GM12878 (cell line): ENCODE measurements at regions not wholly inside any gene's neighbourhood (a gene's known extent, or its start where the extent isn't known, plus 50 kb on each side); places are given as distances from the start of the nearest gene placed in this dataset.

ENCODE experiments used
- ATAC-seq: fragments of 200-7000 bp; cut with Tn5 transposase; 3 replicates; pipeline ENCODE4 v1.9.1; 2020; ENCODE audit warnings: mild to moderate bottlenecking, moderate library complexity
- BruUV-seq: library from RNA; stranded (reverse); fragments of 400-500 nt; replicated peaks from 2 replicates; lab custom pipeline; 2021; lab: Mats Ljungman, UMichigan
- CTCF ChIA-PET: fragments of 300-600 bp; sonication (Branson Sonifier 250); formaldehyde crosslinking; extraction: SDS; loops from one replicate; lab custom pipeline; 2021; ENCODE audit warnings: inconsistent platforms; lab: Yijun Ruan, JAX
- POLR2A ChIA-PET: fragments of 350-600 bp; formaldehyde crosslinking; extraction: SDS; loops from one replicate; lab custom pipeline; 2021; ENCODE audit warnings: inconsistent platforms; lab: Charles Lee
- RAD21 ChIA-PET: fragments of 300-600 bp; sonication (Branson Sonifier 250); formaldehyde crosslinking; loops from one replicate; lab custom pipeline; 2023; ENCODE audit warnings: antibody characterized with exemption; ENCODE audit not compliant: unreplicated experiment; lab: Charles Lee
- SMC1A ChIA-PET: fragments of 300-600 bp; sonication (Branson Sonifier 250); formaldehyde crosslinking; loops from one replicate; lab custom pipeline; 2023; ENCODE audit not compliant: unreplicated experiment, uncharacterized antibody; lab: Charles Lee
- DNase-seq: peaks from one replicate; pipeline ENCODE4 v3.0.0-alpha.2; 2011; ENCODE audit warnings: low read depth, low spot score
- FAIRE-seq: peaks from 3 replicates; lab custom pipeline; 2011; peaks lifted over from hg19 to GRCh38; lab: Jason Lieb, UNC
- H2AFZ ChIP-seq: 2 replicates; pipeline ENCODE4 v1.6.0; 2011; ENCODE audit warnings: low read depth, low read length, control low read depth; ENCODE audit not compliant: control insufficient read depth
- H3K27ac ChIP-seq: 2 replicates; pipeline ENCODE4 v1.5.1; 2011; ENCODE audit warnings: control low read depth; ENCODE audit not compliant: control insufficient read depth, insufficient read depth
- H3K27me3 ChIP-seq, 2 experiments: replicated peaks in 1 of 2; 2 replicates each; pipeline versions ENCODE4 v1.6.0 to v1.6.1; 2011; ENCODE audit warnings: low read length in 1 of 2; ENCODE audit not compliant: control insufficient read depth in 2 of 2, insufficient read depth in 2 of 2
- H3K36me3 ChIP-seq, 2 experiments: 2 replicates each; pipeline ENCODE4 v1.5.1; 2011; ENCODE audit warnings: low read length in 1 of 2; ENCODE audit not compliant: control insufficient read depth in 2 of 2, insufficient read depth in 2 of 2
- H3K4me1 ChIP-seq: 2 replicates; pipeline ENCODE4 v1.6.1; 2011; ENCODE audit warnings: mild to moderate bottlenecking, low read length, moderate library complexity, mixed read lengths; ENCODE audit not compliant: control insufficient read depth, insufficient read depth
- H3K4me2 ChIP-seq: 2 replicates; pipeline ENCODE4 v1.6.0; 2011; ENCODE audit warnings: control low read depth; ENCODE audit not compliant: control insufficient read depth, insufficient read depth
- H3K4me3 ChIP-seq: fragments of 200-600 bp; sonication (generic); 2 replicates; pipeline ENCODE4 v1.5.1; 2016
- H3K79me2 ChIP-seq: 2 replicates; pipeline ENCODE4 v1.6.0; 2011; ENCODE audit warnings: low read length; ENCODE audit not compliant: control insufficient read depth, insufficient read depth
- H3K9ac ChIP-seq: 2 replicates; pipeline ENCODE4 v1.8.0; 2011; ENCODE audit warnings: low read length, control low read depth, mixed read lengths; ENCODE audit not compliant: control insufficient read depth, insufficient read depth
- H3K9me3 ChIP-seq: replicated peaks from 3 replicates; pipeline ENCODE4 v1.5.1; 2011; ENCODE audit warnings: mild to moderate bottlenecking, low read length; ENCODE audit not compliant: control insufficient read depth, insufficient read depth
- H4K20me1 ChIP-seq: 2 replicates; pipeline ENCODE4 v1.6.0; 2011; ENCODE audit not compliant: control insufficient read depth, insufficient read depth
- FOS ChIP-seq: IDR thresholded peaks from 3 replicates; pipeline ENCODE4 v1.6.1; 2011; ENCODE audit warnings: borderline replicate concordance; ENCODE audit not compliant: insufficient read length; ENCODE audit errors: extremely low read depth
- KLF5 ChIP-seq: fragments of 450-650 bp; IDR thresholded peaks from 2 replicates; pipeline ENCODE4 v1.6.1; 2014; ENCODE audit warnings: mild to moderate bottlenecking; ENCODE audit not compliant: partially characterized antibody
- NR2F1 ChIP-seq: fragments of 450-650 bp; conservative IDR thresholded peaks from 2 replicates; pipeline ENCODE4 v1.6.1; 2017; ENCODE audit warnings: mild to moderate bottlenecking
- PAX5 ChIP-seq: IDR thresholded peaks from 2 replicates; pipeline ENCODE4 v1.6.1; 2011; ENCODE audit warnings: low read depth, low read length, borderline replicate concordance
- PAX8 ChIP-seq: fragments of 450-650 bp; IDR thresholded peaks from 2 replicates; pipeline ENCODE4 v1.6.1; 2017; ENCODE audit warnings: mild to moderate bottlenecking, moderate library complexity
- RUNX3 ChIP-seq: IDR thresholded peaks from 2 replicates; pipeline ENCODE4 v1.6.1; 2012; ENCODE audit warnings: low read length, inconsistent platforms
- TARDBP ChIP-seq: IDR thresholded peaks from 2 replicates; pipeline ENCODE4 v1.6.1; 2016; ENCODE audit warnings: borderline replicate concordance
- ZNF217 ChIP-seq: fragments of 450-650 bp; IDR thresholded peaks from 2 replicates; pipeline ENCODE4 v1.6.1; 2017; ENCODE audit warnings: antibody characterized with exemption, mild to moderate bottlenecking
- WGBS: methylation state at CpG from one replicate; pipeline ENCODE4 v1.1.6; 2016; ENCODE audit warnings: low lambda C conversion rate; ENCODE audit not compliant: insufficient replicate concordance, insufficient coverage; ENCODE audit errors: missing lambda C conversion rate; 5-methylcytosine and 5-hydroxymethylcytosine counted together
- in situ Hi-C: fragments of 300-500 bp; cut with MboI; formaldehyde crosslinking; loops from 9 replicates; pipeline ENCODE4 v1.14.3; 2018; ENCODE audit warnings: mixed read lengths
- intact Hi-C: fragments of 100-400 bp; cut with micrococcal nuclease; formaldehyde crosslinking; loops from one replicate; pipeline ENCODE4 v1.14.2; 2022; ENCODE audit not compliant: unreplicated experiment
- TF ChIP-seq, protein P1 (sequence below): IDR thresholded peaks from 2 replicates; pipeline ENCODE4 v1.6.1; 2011; ENCODE audit warnings: mild to moderate bottlenecking, low read depth, low read length, moderate library complexity; ENCODE audit not compliant: insufficient replicate concordance

DNA sequence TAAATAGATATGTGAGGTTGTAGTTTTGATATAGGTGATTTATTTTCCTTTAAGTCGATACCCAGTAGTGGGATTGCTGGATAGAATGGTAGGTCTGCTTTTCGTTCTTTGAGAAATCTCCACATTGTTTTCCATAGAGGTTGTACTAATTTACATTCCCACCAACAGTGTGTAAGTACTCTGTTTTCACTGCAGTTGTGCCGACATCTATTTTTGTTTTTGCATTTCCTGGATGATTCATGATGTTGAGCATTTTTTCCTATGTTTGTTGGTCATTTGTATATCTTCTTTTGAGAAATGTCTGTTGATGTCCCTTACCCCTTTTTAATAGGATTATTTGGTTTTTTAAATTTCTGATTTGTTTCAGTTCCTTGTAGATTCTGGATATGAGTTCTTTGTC is 120.7 kb downstream of the NAA11 start:
- Histone ChIP-seq H3K36me3 (no peaks in the 10 kb centered on the region), H3K27me3 (no peaks in the 10 kb centered on the region), H3K4me2 (no peak overlapping the region), H4K20me1 (no peaks in the 10 kb centered on the region), H3K79me2 (no peaks in the 10 kb centered on the region), H3K27ac (no peak overlapping the region), H3K4me3 (no peak overlapping the region), H3K4me1 (no peaks in the 10 kb centered on the region), H3K9ac (no peak overlapping the region), H2AFZ (no peak overlapping the region), H3K9me3 (no peaks in the 10 kb centered on the region)
- ChIA-PET POLR2A (no interaction called here), RAD21 (interaction anchor here (0.6 kb wide), 1 partner anchor 29 kb away, joined by 3 read pairs; no protein-coding TSS in a partner anchor), CTCF (no interaction called here), SMC1A (no interaction called here)
- no TSS peak for BruUV-seq
- FAIRE-seq = no peak
- in situ Hi-C loops (no loop called here), intact Hi-C loops (no loop called here)
- no peak for DNase-seq
- no peak for TF ChIP-seq NR2F1
- TF ChIP-seq, protein P1, sequence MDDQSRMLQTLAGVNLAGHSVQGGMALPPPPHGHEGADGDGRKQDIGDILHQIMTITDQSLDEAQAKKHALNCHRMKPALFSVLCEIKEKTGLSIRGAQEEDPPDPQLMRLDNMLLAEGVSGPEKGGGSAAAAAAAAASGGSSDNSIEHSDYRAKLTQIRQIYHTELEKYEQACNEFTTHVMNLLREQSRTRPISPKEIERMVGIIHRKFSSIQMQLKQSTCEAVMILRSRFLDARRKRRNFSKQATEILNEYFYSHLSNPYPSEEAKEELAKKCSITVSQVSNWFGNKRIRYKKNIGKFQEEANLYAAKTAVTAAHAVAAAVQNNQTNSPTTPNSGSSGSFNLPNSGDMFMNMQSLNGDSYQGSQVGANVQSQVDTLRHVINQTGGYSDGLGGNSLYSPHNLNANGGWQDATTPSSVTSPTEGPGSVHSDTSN = no peak
- TF ChIP-seq PAX8 = no peak
- TF ChIP-seq PAX5 = no peak
- TF ChIP-seq TARDBP = no peak
- TF ChIP-seq ZNF217 = no peak
- TF ChIP-seq FOS = no peak
- WGBS = 0% methylated on average over 3 of the region's 3 CpGs
- no peak for ATAC-seq

DNA sequence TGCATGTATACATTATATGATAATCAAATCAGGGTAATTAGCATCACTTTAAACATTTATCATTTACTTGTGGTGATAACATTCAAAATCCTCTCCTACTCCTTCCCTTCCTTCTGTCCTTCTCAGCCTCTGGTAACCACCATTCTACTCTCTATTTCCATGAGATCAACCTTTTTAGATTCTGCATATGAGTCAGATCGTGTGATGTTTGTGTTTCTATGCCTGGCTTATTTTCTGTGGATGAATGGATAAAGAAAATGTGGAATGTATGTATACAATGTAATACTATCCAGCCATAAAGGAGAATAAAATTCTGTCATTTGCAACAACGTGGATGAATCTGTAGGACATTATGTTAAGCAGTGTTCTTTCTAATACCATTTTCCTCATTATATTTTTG is 123.9 kb downstream of the NAA11 start:
- Histone ChIP-seq H3K27ac (no peak overlapping the region), H3K4me1 (no peaks in the 10 kb centered on the region), H3K27me3 (no peaks in the 10 kb centered on the region), H3K36me3 (no peaks in the 10 kb centered on the region), H3K79me2 (no peaks in the 10 kb centered on the region), H3K9ac (no peak overlapping the region), H2AFZ (no peak overlapping the region), H4K20me1 (no peaks in the 10 kb centered on the region), H3K9me3 (no peaks in the 10 kb centered on the region), H3K4me3 (no peak overlapping the region), H3K4me2 (no peak overlapping the region)
- POLR2A ChIA-PET = no interaction called here
- no TSS peak for BruUV-seq
- FAIRE-seq (no peak), DNase-seq (no peak), ATAC-seq (no peak)
- in situ Hi-C loops (no loop called here), intact Hi-C loops (no loop called here)
- TF ChIP-seq KLF5 (no peak), RUNX3 (peak; percentile 27; the same call in 1 of the 2 replicates)
- RAD21 ChIA-PET = interaction anchor here (1.0 kb wide), 1 partner anchor 39 kb away, joined by 3 read pairs; no protein-coding TSS in a partner anchor
- CTCF ChIA-PET = interaction anchor here (0.7 to 0.9 kb wide), 3 partner anchors 20 to 410 kb away, joined by 3 to 4 read pairs (median 3); no protein-coding TSS in a partner anchor
- 0% methylated on average over 2 of the region's 2 CpGs for WGBS
- SMC1A ChIA-PET = interaction anchor here (0.7 to 2.2 kb wide), 4 partner anchors 22 to 155 kb away, joined by 3 to 5 read pairs (median 4); no protein-coding TSS in a partner anchor
